Immature natural killer cell (primary cell): ENCODE measurements at regions not wholly inside any gene's neighbourhood (a gene's known extent, or its start where the extent isn't known, plus 50 kb on each side); places are given as distances from the start of the nearest gene placed in this dataset.

ENCODE experiments used
- DNase-seq, 3 donors: peaks; one replicate each; pipeline ENCODE4 v3.0.0; 2022; ENCODE audit warnings: mixed read lengths in 1 of 3
- H3K27ac Mint-ChIP-seq, 6 donors: one replicate each; pipeline ENCODE4 v1.8.0; 2020; ENCODE audit warnings: mixed read lengths in 6 of 6, mild to moderate bottlenecking in 5 of 6, inconsistent platforms in 4 of 6, moderate library complexity in 3 of 6
- H3K27me3 Mint-ChIP-seq, 3 donors: one replicate each; pipeline ENCODE4 v1.8.0; 2020 to 2021; ENCODE audit warnings: low read depth in 3 of 3, mild to moderate bottlenecking in 3 of 3, mixed read lengths in 3 of 3, moderate library complexity in 3 of 3, inconsistent platforms in 1 of 3
- H3K36me3 Mint-ChIP-seq, 3 donors: one replicate each; pipeline ENCODE4 v1.8.0; 2020; ENCODE audit warnings: mixed read lengths in 3 of 3, inconsistent platforms in 2 of 3, mild to moderate bottlenecking in 2 of 3
- H3K4me1 Mint-ChIP-seq, 2 donors: one replicate each; pipeline ENCODE4 v1.8.0; 2020; ENCODE audit warnings: inconsistent platforms in 2 of 2, mild to moderate bottlenecking in 2 of 2, mixed read lengths in 2 of 2, moderate library complexity in 1 of 2
- H3K4me3 Mint-ChIP-seq, 5 donors: one replicate each; pipeline ENCODE4 v1.8.0; 2020; ENCODE audit warnings: mild to moderate bottlenecking in 5 of 5, mixed read lengths in 5 of 5, inconsistent platforms in 3 of 5, moderate library complexity in 3 of 5
- H3K9me3 Mint-ChIP-seq, 6 donors: one replicate each; pipeline ENCODE4 v1.8.0; 2020; ENCODE audit warnings: mild to moderate bottlenecking in 6 of 6, mixed read lengths in 6 of 6, inconsistent platforms in 4 of 6, moderate library complexity in 3 of 6

- H3K27ac Mint-ChIP-seq: no peak overlapping the region
- peaks cover 0 to 7% (median 0%) of the 10 kb centered on the region in 3 donors for H3K36me3 Mint-ChIP-seq
- no peaks in the 10 kb centered on the region for H3K9me3 Mint-ChIP-seq
- DNase-seq: no peak
- no peak overlapping the region for H3K4me3 Mint-ChIP-seq
- H3K4me1 Mint-ChIP-seq: no peaks in the 10 kb centered on the region
- H3K27me3 Mint-ChIP-seq: peaks cover 0 to 2% (median 0%) of the 10 kb centered on the region in 3 donors
Observed at GRCh38 chr11:23520226-23520960, 660.1 kb upstream of the CCDC179 start.

GRCh38 chr11:23536907-23537306 lies 676.6 kb upstream of the CCDC179 start:
- Mint-ChIP-seq H3K27me3 (peaks cover 0 to 4% (median 2%) of the 10 kb centered on the region in 3 donors), H3K27ac (no peak overlapping the region), H3K4me1 (peaks cover 26% of the 10 kb centered on the region in 2 donors)

GRCh38 chr11:23539556-23539955 lies 679.3 kb upstream of the CCDC179 start:
- Mint-ChIP-seq H3K36me3 (peaks cover 0 to 5% (median 3%) of the 10 kb centered on the region in 3 donors), H3K4me3 (peak overlapping the region in 2 of 5 donors; percentile 65 to 86), H3K27me3 (peaks cover 0 to 4% (median 2%) of the 10 kb centered on the region in 3 donors), H3K4me1 (peaks cover 35 to 40% of the 10 kb centered on the region in 2 donors), H3K9me3 (peaks cover 0 to 11% (median 0%) of the 10 kb centered on the region in 6 donors), H3K27ac (peak overlapping the region in 3 of 6 donors; percentile 9 to 29 (median 12))
- no peak for DNase-seq

More at GRCh38 chr11:23536907-23537306, 676.6 kb upstream of the CCDC179 start:
- Mint-ChIP-seq H3K36me3 (peaks cover 0 to 5% (median 3%) of the 10 kb centered on the region in 3 donors), H3K4me3 (no peak overlapping the region), H3K9me3 (peaks cover 0 to 11% (median 0%) of the 10 kb centered on the region in 6 donors)
- DNase-seq: no peak

GRCh38 chr11:23540101-23540561 lies 679.9 kb upstream of the CCDC179 start:
- Mint-ChIP-seq H3K4me1 (peaks cover 38 to 45% of the 10 kb centered on the region in 2 donors), H3K27me3 (peaks cover 0 to 4% (median 2%) of the 10 kb centered on the region in 3 donors), H3K9me3 (peaks cover 0 to 11% (median 0%) of the 10 kb centered on the region in 6 donors), H3K27ac (peak overlapping the region in 3 of 6 donors; percentile 9 to 46 (median 29)), H3K36me3 (peaks cover 0 to 5% (median 0%) of the 10 kb centered on the region in 3 donors), H3K4me3 (peak overlapping the region; percentile 46 to 86 (median 65))
- peak; percentile 52 to 64 (median 60) for DNase-seq

GRCh38 chr11:23542189-23542588 lies 681.9 kb upstream of the CCDC179 start:
- Mint-ChIP-seq H3K4me3 (peak overlapping the region in 3 of 5 donors; percentile 27 to 54 (median 31)), H3K27me3 (peaks cover 0 to 3% (median 2%) of the 10 kb centered on the region in 3 donors), H3K36me3 (no peaks in the 10 kb centered on the region), H3K27ac (peak overlapping the region in 1 of 6 donors; percentile 52), H3K9me3 (peaks cover 0 to 4% (median 0%) of the 10 kb centered on the region in 6 donors), H3K4me1 (peaks cover 41 to 45% of the 10 kb centered on the region in 2 donors)
- no peak for DNase-seq

GRCh38 chr11:23542816-23543215 lies 682.5 kb upstream of the CCDC179 start:
- Mint-ChIP-seq H3K4me1 (peaks cover 41 to 45% of the 10 kb centered on the region in 2 donors), H3K27ac (peak overlapping the region in 1 of 6 donors; percentile 52), H3K36me3 (no peaks in the 10 kb centered on the region), H3K9me3 (peaks cover 0 to under 1% (median 0%) of the 10 kb centered on the region in 6 donors), H3K27me3 (peaks cover 0 to 2% (median 2%) of the 10 kb centered on the region in 3 donors), H3K4me3 (peak overlapping the region in 2 of 5 donors; percentile 29 to 54)
- DNase-seq: no peak

GRCh38 chr11:23543651-23544222 lies 683.5 kb upstream of the CCDC179 start:
- Mint-ChIP-seq H3K4me3 (no peak overlapping the region), H3K27ac (peak overlapping the region in 1 of 6 donors; percentile 7), H3K4me1 (peaks cover 41 to 45% of the 10 kb centered on the region in 2 donors), H3K36me3 (no peaks in the 10 kb centered on the region), H3K27me3 (peaks cover 0 to 2% (median 0%) of the 10 kb centered on the region in 3 donors), H3K9me3 (peaks cover 0 to 1% (median 0%) of the 10 kb centered on the region in 6 donors)
- no peak for DNase-seq

GRCh38 chr11:23551706-23552105 lies 691.4 kb upstream of the CCDC179 start:
- H3K4me3 Mint-ChIP-seq: no peak overlapping the region
- no peak overlapping the region for H3K27ac Mint-ChIP-seq
- peaks cover 13 to 19% of the 10 kb centered on the region in 2 donors for H3K4me1 Mint-ChIP-seq
- DNase-seq: no peak
- H3K27me3 Mint-ChIP-seq: peaks cover 0 to 2% (median 2%) of the 10 kb centered on the region in 3 donors
- H3K9me3 Mint-ChIP-seq: peaks cover 0 to 5% (median 0%) of the 10 kb centered on the region in 6 donors
- peaks cover 5 to 14% (median 12%) of the 10 kb centered on the region in 3 donors for H3K36me3 Mint-ChIP-seq

- Mint-ChIP-seq H3K4me1 (peaks cover 16 to 24% of the 10 kb centered on the region in 2 donors), H3K27ac (no peak overlapping the region), H3K9me3 (peaks cover 0 to 4% (median 0%) of the 10 kb centered on the region in 6 donors), H3K27me3 (peaks cover 0 to 2% (median 2%) of the 10 kb centered on the region in 3 donors), H3K36me3 (peaks cover 5 to 22% (median 14%) of the 10 kb centered on the region in 3 donors), H3K4me3 (no peak overlapping the region)
- DNase-seq: no peak
Observed at GRCh38 chr11:23554002-23554401, 693.7 kb upstream of the CCDC179 start.

GRCh38 chr11:23555085-23555484 lies 694.8 kb upstream of the CCDC179 start:
- no peak for DNase-seq
- no peak overlapping the region for H3K4me3 Mint-ChIP-seq
- H3K27me3 Mint-ChIP-seq: peaks cover 0 to 2% (median 0%) of the 10 kb centered on the region in 3 donors
- H3K36me3 Mint-ChIP-seq: peaks cover 5 to 22% (median 12%) of the 10 kb centered on the region in 3 donors
- peaks cover 0 to 4% (median 0%) of the 10 kb centered on the region in 6 donors for H3K9me3 Mint-ChIP-seq
- peaks cover 16 to 21% of the 10 kb centered on the region in 2 donors for H3K4me1 Mint-ChIP-seq
- no peak overlapping the region for H3K27ac Mint-ChIP-seq

GRCh38 chr11:23556163-23556750 lies 696.0 kb upstream of the CCDC179 start:
- DNase-seq: peak; percentile 23 to 35 (median 25)
- Mint-ChIP-seq H3K27me3 (no peaks in the 10 kb centered on the region), H3K9me3 (peaks cover 0 to 4% (median 0%) of the 10 kb centered on the region in 6 donors), H3K4me1 (peaks cover 16 to 19% of the 10 kb centered on the region in 2 donors), H3K27ac (peak overlapping the region in 3 of 6 donors; percentile 24 to 57 (median 35)), H3K4me3 (peak overlapping the region in 3 of 5 donors; percentile 12 to 48 (median 36)), H3K36me3 (peaks cover 5 to 18% (median 10%) of the 10 kb centered on the region in 3 donors)

- peaks cover 0 to 5% (median 3%) of the 10 kb centered on the region in 3 donors for H3K36me3 Mint-ChIP-seq
- peaks cover 0 to 5% (median 4%) of the 10 kb centered on the region in 3 donors for H3K27me3 Mint-ChIP-seq
- peaks cover 29 to 51% of the 10 kb centered on the region in 2 donors for H3K4me1 Mint-ChIP-seq
- DNase-seq: no peak
- H3K9me3 Mint-ChIP-seq: peaks cover 0 to 3% (median 0%) of the 10 kb centered on the region in 6 donors
- no peak overlapping the region for H3K4me3 Mint-ChIP-seq
- H3K27ac Mint-ChIP-seq: no peak overlapping the region
Observed at GRCh38 chr11:23563591-23563990, 703.3 kb upstream of the CCDC179 start.

GRCh38 chr11:23564370-23564769 lies 704.1 kb upstream of the CCDC179 start:
- H3K36me3 Mint-ChIP-seq: peaks cover 0 to 5% (median 3%) of the 10 kb centered on the region in 3 donors
- H3K4me1 Mint-ChIP-seq: peaks cover 36 to 59% of the 10 kb centered on the region in 2 donors
- peak overlapping the region; percentile 16 to 79 (median 61) for H3K4me3 Mint-ChIP-seq
- peaks cover under 1 to 6% (median 5%) of the 10 kb centered on the region in 3 donors for H3K27me3 Mint-ChIP-seq
- H3K27ac Mint-ChIP-seq: peak overlapping the region in 3 of 6 donors; percentile 14 to 56 (median 17)
- H3K9me3 Mint-ChIP-seq: peaks cover 0 to 3% (median 0%) of the 10 kb centered on the region in 6 donors
- peak; percentile 69 to 77 (median 71) for DNase-seq
